ENCODE measurements at regions not wholly inside any gene's neighbourhood (a gene's known extent, or its start where the extent isn't known, plus 50 kb on each side); places are given as distances from the start of the nearest gene placed in this dataset.

DNA sequence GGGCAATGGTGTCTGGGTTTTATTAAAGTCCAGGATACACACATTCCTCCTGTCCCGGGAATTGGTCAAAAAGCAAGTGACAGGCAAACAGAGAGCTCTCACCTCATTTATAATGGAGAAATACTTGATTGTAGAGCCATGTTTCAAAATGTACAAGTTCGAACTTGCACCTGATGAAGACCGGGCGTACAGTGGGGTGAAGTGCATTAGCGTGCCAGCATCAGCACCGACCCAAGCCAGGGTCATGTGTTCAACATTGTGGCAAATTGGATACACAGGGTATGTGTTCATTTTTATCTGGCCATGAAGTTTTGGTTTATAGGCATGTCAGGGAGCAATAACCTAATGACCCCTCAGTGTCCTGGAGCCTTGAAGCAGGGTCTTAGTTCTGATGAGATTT is 472.5 kb downstream of the IRX1 start:
- TF ChIP-seq POLR2A (IDR thresholded peaks at IDR 0.05) = no peak
- no peak for TF ChIP-seq EP300 (IDR thresholded peaks at IDR 0.05)

Data from ovary (tissue), 1 donor.